ENCODE measurements at regions not wholly inside any gene's neighbourhood (a gene's known extent, or its start where the extent isn't known, plus 50 kb on each side); places are given as distances from the start of the nearest gene placed in this dataset.

- TF ChIP-seq, protein P1, sequence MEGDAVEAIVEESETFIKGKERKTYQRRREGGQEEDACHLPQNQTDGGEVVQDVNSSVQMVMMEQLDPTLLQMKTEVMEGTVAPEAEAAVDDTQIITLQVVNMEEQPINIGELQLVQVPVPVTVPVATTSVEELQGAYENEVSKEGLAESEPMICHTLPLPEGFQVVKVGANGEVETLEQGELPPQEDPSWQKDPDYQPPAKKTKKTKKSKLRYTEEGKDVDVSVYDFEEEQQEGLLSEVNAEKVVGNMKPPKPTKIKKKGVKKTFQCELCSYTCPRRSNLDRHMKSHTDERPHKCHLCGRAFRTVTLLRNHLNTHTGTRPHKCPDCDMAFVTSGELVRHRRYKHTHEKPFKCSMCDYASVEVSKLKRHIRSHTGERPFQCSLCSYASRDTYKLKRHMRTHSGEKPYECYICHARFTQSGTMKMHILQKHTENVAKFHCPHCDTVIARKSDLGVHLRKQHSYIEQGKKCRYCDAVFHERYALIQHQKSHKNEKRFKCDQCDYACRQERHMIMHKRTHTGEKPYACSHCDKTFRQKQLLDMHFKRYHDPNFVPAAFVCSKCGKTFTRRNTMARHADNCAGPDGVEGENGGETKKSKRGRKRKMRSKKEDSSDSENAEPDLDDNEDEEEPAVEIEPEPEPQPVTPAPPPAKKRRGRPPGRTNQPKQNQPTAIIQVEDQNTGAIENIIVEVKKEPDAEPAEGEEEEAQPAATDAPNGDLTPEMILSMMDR (IDR thresholded peaks at IDR 0.05): no peak
- no peak for TF ChIP-seq POLR2A (IDR thresholded peaks at IDR 0.05)
- no peak for TF ChIP-seq EP300 (IDR thresholded peaks at IDR 0.05)
- no peak for TF ChIP-seq POLR2AphosphoS5 (IDR thresholded peaks at IDR 0.05)
Measured at GRCh38 chr13:80928241-80928640, 587.3 kb upstream of the SPRY2 start.

All from sigmoid colon (tissue), 4 donors.